ENCODE measurements at regions not wholly inside any gene's neighbourhood (a gene's known extent, or its start where the extent isn't known, plus 50 kb on each side); places are given as distances from the start of the nearest gene placed in this dataset.

DNA sequence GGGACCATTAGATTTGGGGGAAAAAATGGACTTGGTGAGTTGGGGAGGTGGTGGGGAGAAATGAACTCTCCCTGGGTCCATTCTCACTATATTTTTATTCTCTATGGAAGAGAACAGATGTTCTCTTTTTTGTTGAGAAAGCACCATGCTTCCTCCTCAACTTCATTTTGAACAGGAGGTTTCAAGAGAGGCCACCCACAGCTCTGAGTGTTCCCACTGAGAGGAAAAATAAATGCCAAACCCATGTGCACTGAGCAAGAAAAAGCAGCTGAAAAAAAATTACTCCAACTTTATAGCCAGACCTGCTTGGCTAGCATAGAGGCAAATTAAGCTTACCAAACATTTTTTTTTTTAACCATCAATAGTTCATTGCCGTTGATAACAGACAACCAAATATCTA lies 883.6 kb downstream of the KCNJ2 start:
- TF ChIP-seq CTCF (conservative IDR thresholded peaks at IDR 0.05 in 1 of 2, IDR thresholded peaks at IDR 0.05 in 1 of 2; ENCODE audit: extremely low read depth in 1 of 2, insufficient read depth in 1 of 2, low read depth in 1 of 2, low read length in 2 of 2) (no peak), EZH2 (IDR thresholded peaks at IDR 0.05; ENCODE audit: borderline replicate concordance, low read length) (no peak)

All from mammary epithelial cell (primary cell).